Loucy (cell line): ENCODE measurements at regions not wholly inside any gene's neighbourhood (a gene's known extent, or its start where the extent isn't known, plus 50 kb on each side); places are given as distances from the start of the nearest gene placed in this dataset.

Experiments
- H2AFZ ChIP-seq: fragments of 200-600 bp; sonication (generic); 2 replicates; pipeline ENCODE4 v1.6.0; 2016; ENCODE audit warnings: antibody characterized with exemption, mild to moderate bottlenecking, low read length, moderate library complexity
- H3F3A ChIP-seq: fragments of 200-600 bp; 2 replicates; pipeline ENCODE4 v1.6.0; 2016; ENCODE audit warnings: antibody characterized with exemption, low read depth, mild to moderate bottlenecking
- H3K27me3 ChIP-seq: fragments of 200-600 bp; sonication (generic); 2 replicates; pipeline ENCODE4 v1.6.1; 2014; ENCODE audit warnings: low read length, mild to moderate bottlenecking; ENCODE audit not compliant: insufficient read depth, poor library complexity, severe bottlenecking
- H3K36me3 ChIP-seq: fragments of 200-600 bp; sonication (generic); 2 replicates; pipeline ENCODE4 v1.6.1; 2016; ENCODE audit warnings: low read length; ENCODE audit not compliant: insufficient read depth
- H3K4me1 ChIP-seq: fragments of 200-600 bp; sonication (generic); 2 replicates; pipeline ENCODE4 v1.5.1; 2014; ENCODE audit warnings: low read length, mild to moderate bottlenecking; ENCODE audit not compliant: insufficient read depth, poor library complexity, severe bottlenecking
- H3K4me2 ChIP-seq: fragments of 200-600 bp; sonication (generic); 2 replicates; pipeline ENCODE4 v1.6.0; 2014; ENCODE audit warnings: antibody characterized with exemption, low read length, low read depth, mild to moderate bottlenecking; ENCODE audit not compliant: poor library complexity, severe bottlenecking
- H3K4me3 ChIP-seq: fragments of 200-600 bp; sonication (generic); 2 replicates; pipeline ENCODE4 v1.5.1; 2014; ENCODE audit warnings: low read length, mild to moderate bottlenecking, mixed read lengths; ENCODE audit not compliant: poor library complexity, severe bottlenecking
- H3K79me2 ChIP-seq: fragments of 200-600 bp; sonication (generic); 2 replicates; pipeline ENCODE4 v1.6.1; 2014; ENCODE audit warnings: low read length; ENCODE audit not compliant: insufficient read depth
- H3K9ac ChIP-seq: fragments of 200-600 bp; sonication (generic); 2 replicates; pipeline ENCODE4 v1.6.0; 2014; ENCODE audit warnings: mild to moderate bottlenecking, low read depth, low read length, moderate library complexity; ENCODE audit not compliant: poor library complexity, severe bottlenecking
- H3K9me2 ChIP-seq: fragments of 200-600 bp; sonication (generic); replicated peaks from 2 replicates; pipeline ENCODE4 v1.6.1; 2016; ENCODE audit warnings: low read depth, low read length, mixed read lengths
- H3K9me3 ChIP-seq: fragments of 200-600 bp; sonication (generic); 2 replicates; pipeline ENCODE4 v1.6.1; 2014; ENCODE audit warnings: mild to moderate bottlenecking, antibody characterized with exemption, low read length, low read depth; ENCODE audit not compliant: insufficient read depth
- H4K20me1 ChIP-seq: fragments of 200-600 bp; sonication (generic); 2 replicates; pipeline ENCODE4 v1.6.0; 2014; ENCODE audit warnings: antibody characterized with exemption, low read length, mild to moderate bottlenecking; ENCODE audit not compliant: insufficient read depth, poor library complexity, severe bottlenecking
- CTCF ChIP-seq: fragments of 200-600 bp; sonication (generic); conservative IDR thresholded peaks from 2 replicates; pipeline ENCODE4 v1.5.1; 2014; ENCODE audit warnings: mild to moderate bottlenecking, antibody characterized with exemption, low read length
- EZH2phosphoT487 ChIP-seq: fragments of 200-600 bp; IDR thresholded peaks from 2 replicates; pipeline ENCODE4 v1.6.1; 2018; ENCODE audit warnings: antibody characterized with exemption, mild to moderate bottlenecking, moderate library complexity, borderline replicate concordance

- H3K9me3 ChIP-seq, result no peaks in the 10 kb centered on the region
- no peaks in the 10 kb centered on the region for H3K9me2 ChIP-seq
- no peaks in the 10 kb centered on the region for H3F3A ChIP-seq
- H3K4me2 ChIP-seq, result no peak overlapping the region
- no peaks in the 10 kb centered on the region for H4K20me1 ChIP-seq
- H3K27me3 ChIP-seq, result no peaks in the 10 kb centered on the region
- no peak overlapping the region for H2AFZ ChIP-seq
- H3K9ac ChIP-seq, result no peak overlapping the region
- H3K4me3 ChIP-seq, result no peak overlapping the region
- no peaks in the 10 kb centered on the region for H3K4me1 ChIP-seq
- no peak for TF ChIP-seq EZH2phosphoT487
- no peak for TF ChIP-seq CTCF
- H3K36me3 ChIP-seq, result no peaks in the 10 kb centered on the region
- no peaks in the 10 kb centered on the region for H3K79me2 ChIP-seq
Measured at GRCh38 chr13:94906605-94907004, 194.3 kb upstream of the SOX21 start.

GRCh38 chr13:94902722-94903407 is 190.5 kb upstream of the SOX21 start:
- Histone ChIP-seq H3K9me3 (no peaks in the 10 kb centered on the region), H3K4me3 (no peak overlapping the region), H3K79me2 (no peaks in the 10 kb centered on the region), H3K27me3 (no peaks in the 10 kb centered on the region), H3F3A (no peaks in the 10 kb centered on the region), H3K4me2 (no peak overlapping the region), H2AFZ (no peak overlapping the region), H3K9ac (no peak overlapping the region), H3K9me2 (no peaks in the 10 kb centered on the region), H4K20me1 (no peaks in the 10 kb centered on the region), H3K4me1 (no peaks in the 10 kb centered on the region), H3K36me3 (no peaks in the 10 kb centered on the region)
- no peak for TF ChIP-seq CTCF

- Histone ChIP-seq H3K9ac (no peak overlapping the region), H3K4me2 (no peak overlapping the region), H3K36me3 (no peaks in the 10 kb centered on the region), H3F3A (no peaks in the 10 kb centered on the region), H3K27me3 (no peaks in the 10 kb centered on the region), H3K4me3 (no peak overlapping the region), H3K4me1 (no peaks in the 10 kb centered on the region), H4K20me1 (no peaks in the 10 kb centered on the region), H3K9me3 (no peaks in the 10 kb centered on the region), H3K79me2 (no peaks in the 10 kb centered on the region), H2AFZ (no peak overlapping the region), H3K9me2 (no peaks in the 10 kb centered on the region)
- TF ChIP-seq CTCF (no peak), EZH2phosphoT487 (no peak)
Measured at GRCh38 chr13:94901070-94901469, 188.7 kb upstream of the SOX21 start.
